ENCODE measurements at regions not wholly inside any gene's neighbourhood (a gene's known extent, or its start where the extent isn't known, plus 50 kb on each side); places are given as distances from the start of the nearest gene placed in this dataset.
"Not testable (repeated sequence)": the region's sequence is repeated elsewhere in the genome, so short reads cannot be mapped to it uniquely, and the experiment has no call there.

- TF ChIP-seq, protein P1, sequence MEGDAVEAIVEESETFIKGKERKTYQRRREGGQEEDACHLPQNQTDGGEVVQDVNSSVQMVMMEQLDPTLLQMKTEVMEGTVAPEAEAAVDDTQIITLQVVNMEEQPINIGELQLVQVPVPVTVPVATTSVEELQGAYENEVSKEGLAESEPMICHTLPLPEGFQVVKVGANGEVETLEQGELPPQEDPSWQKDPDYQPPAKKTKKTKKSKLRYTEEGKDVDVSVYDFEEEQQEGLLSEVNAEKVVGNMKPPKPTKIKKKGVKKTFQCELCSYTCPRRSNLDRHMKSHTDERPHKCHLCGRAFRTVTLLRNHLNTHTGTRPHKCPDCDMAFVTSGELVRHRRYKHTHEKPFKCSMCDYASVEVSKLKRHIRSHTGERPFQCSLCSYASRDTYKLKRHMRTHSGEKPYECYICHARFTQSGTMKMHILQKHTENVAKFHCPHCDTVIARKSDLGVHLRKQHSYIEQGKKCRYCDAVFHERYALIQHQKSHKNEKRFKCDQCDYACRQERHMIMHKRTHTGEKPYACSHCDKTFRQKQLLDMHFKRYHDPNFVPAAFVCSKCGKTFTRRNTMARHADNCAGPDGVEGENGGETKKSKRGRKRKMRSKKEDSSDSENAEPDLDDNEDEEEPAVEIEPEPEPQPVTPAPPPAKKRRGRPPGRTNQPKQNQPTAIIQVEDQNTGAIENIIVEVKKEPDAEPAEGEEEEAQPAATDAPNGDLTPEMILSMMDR (IDR thresholded peaks at IDR 0.05) = not testable (repeated sequence)
- TF ChIP-seq POLR2AphosphoS5, POLR2A (IDR thresholded peaks at IDR 0.05): not testable (repeated sequence)
Observed at GRCh38 chr1:149213673-149214072, 110.3 kb upstream of the NBPF9 start.

Measured in breast epithelium (tissue), 3 donors.